CD4-positive, CD25-positive, alpha-beta regulatory T cell (primary cell): ENCODE measurements at regions not wholly inside any gene's neighbourhood (a gene's known extent, or its start where the extent isn't known, plus 50 kb on each side); places are given as distances from the start of the nearest gene placed in this dataset.
"Not testable (repeated sequence)": the region's sequence is repeated elsewhere in the genome, so short reads cannot be mapped to it uniquely, and the experiment has no call there.

Experiments used
- ATAC-seq, 2 donors: fragments of 150-1000 bp; cut with Tn5 transposase; one replicate each; pipeline ENCODE4 v1.10.0; 2021; ENCODE audit warnings: low read depth in 2 of 2, moderate number of reproducible peaks in 2 of 2, moderate library complexity in 1 of 2
- DNase-seq, 3 donors: peaks; one replicate each; pipeline versions ENCODE4 v3.0.0 to v3.0.0-alpha.2; 2012 to 2022; ENCODE audit warnings: mixed read lengths in 1 of 3
- H3K27ac ChIP-seq: one replicate; pipeline ENCODE4 v1.7.0; 2013; ENCODE audit warnings: mild to moderate bottlenecking, low read length; ENCODE audit not compliant: insufficient read depth, poor library complexity, severe bottlenecking
- H3K27me3 ChIP-seq: one replicate; pipeline ENCODE4 v1.7.0; 2013; ENCODE audit warnings: low read length; ENCODE audit not compliant: control insufficient read depth, insufficient read depth
- H3K36me3 ChIP-seq: one replicate; pipeline ENCODE4 v1.7.0; 2013; ENCODE audit warnings: mild to moderate bottlenecking, low read length, moderate library complexity; ENCODE audit not compliant: control insufficient read depth, insufficient read depth
- H3K4me1 ChIP-seq: 2 replicates; pipeline ENCODE4 v1.7.0; 2013; ENCODE audit warnings: mild to moderate bottlenecking, low read length; ENCODE audit not compliant: insufficient read depth, control insufficient read depth, poor library complexity, severe bottlenecking
- H3K4me3 ChIP-seq: one replicate; pipeline ENCODE4 v1.7.0; 2013; ENCODE audit warnings: low read depth, mild to moderate bottlenecking, low read length, moderate library complexity
- H3K9me3 ChIP-seq, 2 experiments: 1 replicate in 1 of 2; 2 replicates in 1 of 2; pipeline ENCODE4 v1.7.0; 2013; ENCODE audit warnings: low read length in 2 of 2, mild to moderate bottlenecking in 1 of 2, moderate library complexity in 1 of 2; ENCODE audit not compliant: control insufficient read depth in 2 of 2
- H3K27ac Mint-ChIP-seq, 3 donors: one replicate each; pipeline ENCODE4 v1.8.0; 2020 to 2022; ENCODE audit warnings: mild to moderate bottlenecking in 3 of 3, mixed read lengths in 3 of 3, moderate library complexity in 2 of 3
- H3K27me3 Mint-ChIP-seq: one replicate; pipeline ENCODE4 v1.8.0; 2022; ENCODE audit warnings: mild to moderate bottlenecking, mixed read lengths
- H3K36me3 Mint-ChIP-seq: one replicate; pipeline ENCODE4 v1.8.0; 2020; ENCODE audit warnings: mixed read lengths
- H3K4me1 Mint-ChIP-seq, 4 donors: one replicate each; pipeline ENCODE4 v1.8.0; 2020 to 2022; ENCODE audit warnings: mixed read lengths in 4 of 4, mild to moderate bottlenecking in 1 of 4
- H3K4me3 Mint-ChIP-seq, 4 donors: one replicate each; pipeline ENCODE4 v1.8.0; 2020 to 2022; ENCODE audit warnings: mild to moderate bottlenecking in 4 of 4, mixed read lengths in 4 of 4, moderate library complexity in 3 of 4
- H3K9me3 Mint-ChIP-seq, 7 donors: one replicate each; pipeline ENCODE4 v1.8.0; 2020 to 2022; ENCODE audit warnings: mixed read lengths in 7 of 7, mild to moderate bottlenecking in 3 of 7, moderate library complexity in 2 of 7

- H3K4me1 Mint-ChIP-seq: no peaks in the 10 kb centered on the region
Observed at GRCh38 chr2:94753466-94753998, 117.7 kb upstream of the TEKT4 start.

GRCh38 chr2:94758546-94758945 lies 112.7 kb upstream of the TEKT4 start:
- Mint-ChIP-seq H3K27ac (no peak overlapping the region), H3K4me1 (no peaks in the 10 kb centered on the region), H3K27me3 (no peaks in the 10 kb centered on the region), H3K9me3 (peaks cover 0 to 6% (median 0%) of the 10 kb centered on the region in 7 donors), H3K36me3 (no peaks in the 10 kb centered on the region), H3K4me3 (peak overlapping the region in 1 of 4 donors; percentile 55)
- Histone ChIP-seq H3K27me3 (no peaks in the 10 kb centered on the region), H3K27ac (no peak overlapping the region), H3K9me3 (no peaks in the 10 kb centered on the region), H3K36me3 (no peaks in the 10 kb centered on the region), H3K4me1 (no peaks in the 10 kb centered on the region), H3K4me3 (no peak overlapping the region)
- no peak for DNase-seq
- no peak for ATAC-seq

More at GRCh38 chr2:94753466-94753998, 117.7 kb upstream of the TEKT4 start:
- no peak for DNase-seq
- no peaks in the 10 kb centered on the region for H3K4me1 ChIP-seq
- Mint-ChIP-seq H3K4me3 (no peak overlapping the region), H3K9me3 (peaks cover 0 to 4% (median 0%) of the 10 kb centered on the region in 7 donors), H3K36me3 (no peaks in the 10 kb centered on the region), H3K27ac (no peak overlapping the region), H3K27me3 (no peaks in the 10 kb centered on the region)
- H3K27ac ChIP-seq: no peak overlapping the region
- H3K9me3 ChIP-seq: no peaks in the 10 kb centered on the region
- H3K36me3 ChIP-seq: no peaks in the 10 kb centered on the region
- H3K27me3 ChIP-seq: no peaks in the 10 kb centered on the region
- no peak for ATAC-seq
- H3K4me3 ChIP-seq: no peak overlapping the region

- Histone ChIP-seq H3K36me3 (no peaks in the 10 kb centered on the region), H3K4me1 (no peaks in the 10 kb centered on the region), H3K4me3 (no peak overlapping the region), H3K9me3 (no peaks in the 10 kb centered on the region), H3K27ac (no peak overlapping the region), H3K27me3 (no peaks in the 10 kb centered on the region)
- DNase-seq: peak in 1 of 3 donors; percentile 1
- H3K27ac Mint-ChIP-seq: no peak overlapping the region
- ATAC-seq: no peak
- no peaks in the 10 kb centered on the region for H3K27me3 Mint-ChIP-seq
- H3K4me1 Mint-ChIP-seq: no peaks in the 10 kb centered on the region
- H3K36me3 Mint-ChIP-seq: no peaks in the 10 kb centered on the region
- peaks cover 0 to 6% (median 0%) of the 10 kb centered on the region in 7 donors for H3K9me3 Mint-ChIP-seq
- H3K4me3 Mint-ChIP-seq: no peak overlapping the region
Observed at GRCh38 chr2:94759211-94759610, 112.0 kb upstream of the TEKT4 start.

GRCh38 chr2:94762600-94762999 lies 108.6 kb upstream of the TEKT4 start:
- H3K4me1 ChIP-seq: no peaks in the 10 kb centered on the region
- H3K36me3 ChIP-seq: no peaks in the 10 kb centered on the region
- DNase-seq (no peak), ATAC-seq (no peak)
- Mint-ChIP-seq H3K4me1 (no peaks in the 10 kb centered on the region), H3K4me3 (no peak overlapping the region), H3K36me3 (no peaks in the 10 kb centered on the region), H3K27ac (no peak overlapping the region), H3K9me3 (peaks cover 0 to 11% (median 0%) of the 10 kb centered on the region in 7 donors), H3K27me3 (no peaks in the 10 kb centered on the region)
- no peak overlapping the region for H3K27ac ChIP-seq
- no peaks in the 10 kb centered on the region for H3K9me3 ChIP-seq
- H3K27me3 ChIP-seq: no peaks in the 10 kb centered on the region
- H3K4me3 ChIP-seq: no peak overlapping the region

DNA sequence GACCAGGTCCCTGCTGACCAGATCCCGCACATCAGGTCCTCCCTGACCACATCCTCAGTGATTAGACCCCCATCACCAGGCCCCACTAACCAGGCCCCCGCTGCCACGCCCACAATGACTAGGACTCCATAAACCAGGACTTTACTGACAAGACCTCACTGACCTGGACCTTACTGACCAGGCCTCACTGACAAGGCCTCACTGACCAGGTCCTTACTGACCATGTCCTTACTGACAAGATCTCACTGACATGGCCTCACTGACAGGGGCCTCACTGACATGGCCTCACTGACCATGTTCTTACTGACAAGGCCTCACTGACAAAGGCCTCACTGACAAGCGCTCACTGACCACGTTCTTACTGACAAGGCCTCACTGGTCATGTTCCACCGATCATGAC lies 107.9 kb upstream of the TEKT4 start:
- Mint-ChIP-seq H3K27me3 (no peaks in the 10 kb centered on the region), H3K36me3 (no peaks in the 10 kb centered on the region), H3K9me3 (peaks cover 0 to 11% (median 0%) of the 10 kb centered on the region in 7 donors), H3K27ac (no peak overlapping the region), H3K4me3 (no peak overlapping the region), H3K4me1 (no peaks in the 10 kb centered on the region)
- Histone ChIP-seq H3K9me3 (no peaks in the 10 kb centered on the region), H3K27ac (no peak overlapping the region), H3K4me1 (no peaks in the 10 kb centered on the region), H3K4me3 (no peak overlapping the region), H3K27me3 (no peaks in the 10 kb centered on the region), H3K36me3 (no peaks in the 10 kb centered on the region)
- no peak for ATAC-seq
- no peak for DNase-seq

GRCh38 chr2:94764331-94764730 lies 106.9 kb upstream of the TEKT4 start:
- H3K9me3 Mint-ChIP-seq: peaks cover 0 to 11% (median 0%) of the 10 kb centered on the region in 7 donors
- not testable (repeated sequence) for ATAC-seq, H3K36me3 ChIP-seq, H3K4me3 ChIP-seq, H3K4me3 Mint-ChIP-seq, H3K9me3 ChIP-seq, H3K27ac Mint-ChIP-seq, DNase-seq, H3K27me3 Mint-ChIP-seq, H3K4me1 ChIP-seq, H3K4me1 Mint-ChIP-seq, H3K27ac ChIP-seq, H3K36me3 Mint-ChIP-seq, H3K27me3 ChIP-seq

DNA sequence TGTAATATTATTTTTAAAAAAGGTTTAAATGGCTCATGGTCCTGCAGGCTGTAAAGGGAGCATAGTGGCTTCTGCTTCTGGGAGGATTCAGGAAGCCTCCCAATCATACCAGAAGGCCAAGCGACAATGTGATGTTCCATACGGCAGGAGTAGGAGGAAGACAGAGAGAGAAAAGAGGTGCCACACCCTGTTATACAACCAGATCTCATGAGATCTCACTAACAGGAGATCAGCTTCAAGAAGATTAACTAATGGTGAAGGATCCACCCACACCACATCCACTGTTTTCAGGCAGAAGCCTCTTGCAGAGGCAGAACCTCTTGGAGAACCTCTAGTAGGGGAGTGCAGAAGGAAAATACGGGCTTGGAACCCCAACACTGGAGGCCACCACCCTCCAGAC lies 103.9 kb upstream of the TEKT4 start:
- H3K27ac Mint-ChIP-seq: no peak overlapping the region
- H3K36me3 Mint-ChIP-seq: no peaks in the 10 kb centered on the region

GRCh38 chr2:94769733-94770132 lies 101.5 kb upstream of the TEKT4 start:
- Mint-ChIP-seq H3K9me3 (peaks cover 0 to 6% (median 0%) of the 10 kb centered on the region in 7 donors), H3K36me3 (no peaks in the 10 kb centered on the region), H3K4me1 (no peaks in the 10 kb centered on the region), H3K4me3 (no peak overlapping the region), H3K27me3 (no peaks in the 10 kb centered on the region), H3K27ac (no peak overlapping the region)
- no peak overlapping the region for H3K4me3 ChIP-seq
- H3K4me1 ChIP-seq: no peaks in the 10 kb centered on the region
- DNase-seq (no peak), ATAC-seq (no peak)
- H3K9me3 ChIP-seq: no peaks in the 10 kb centered on the region
- H3K27ac ChIP-seq: no peak overlapping the region
- no peaks in the 10 kb centered on the region for H3K36me3 ChIP-seq
- no peaks in the 10 kb centered on the region for H3K27me3 ChIP-seq

More for the DNA sequence above, 103.9 kb upstream of the TEKT4 start:
- no peak overlapping the region for H3K27ac ChIP-seq
- no peaks in the 10 kb centered on the region for H3K36me3 ChIP-seq
- no peaks in the 10 kb centered on the region for H3K27me3 Mint-ChIP-seq
- DNase-seq (no peak), ATAC-seq (no peak)
- H3K4me1 ChIP-seq: no peaks in the 10 kb centered on the region
- no peaks in the 10 kb centered on the region for H3K9me3 ChIP-seq
- H3K9me3 Mint-ChIP-seq: peaks cover 0 to 12% (median 0%) of the 10 kb centered on the region in 7 donors
- no peaks in the 10 kb centered on the region for H3K4me1 Mint-ChIP-seq
- no peak overlapping the region for H3K4me3 Mint-ChIP-seq
- no peaks in the 10 kb centered on the region for H3K27me3 ChIP-seq
- H3K4me3 ChIP-seq: no peak overlapping the region
